C4-2B (cell line): ENCODE measurements at regions not wholly inside any gene's neighbourhood (a gene's known extent, or its start where the extent isn't known, plus 50 kb on each side); places are given as distances from the start of the nearest gene placed in this dataset.

Experiments used
- H3K27ac ChIP-seq: fragments of 450-650 bp; 2 replicates; pipeline ENCODE4 v1.5.1; 2017
- ZFX ChIP-seq: fragments of 450-650 bp; IDR thresholded peaks from 2 replicates; pipeline ENCODE4 v1.6.1; 2017
- TF ChIP-seq, protein P1 (sequence below): fragments of 450-650 bp; conservative IDR thresholded peaks from 2 replicates; pipeline ENCODE4 v1.5.1; 2017; ENCODE audit warnings: mild to moderate bottlenecking

GRCh38 chr2:129757366-129757914, 222.0 kb upstream of the RAB6C start:
- no peak overlapping the region for H3K27ac ChIP-seq
- TF ChIP-seq, protein P1, sequence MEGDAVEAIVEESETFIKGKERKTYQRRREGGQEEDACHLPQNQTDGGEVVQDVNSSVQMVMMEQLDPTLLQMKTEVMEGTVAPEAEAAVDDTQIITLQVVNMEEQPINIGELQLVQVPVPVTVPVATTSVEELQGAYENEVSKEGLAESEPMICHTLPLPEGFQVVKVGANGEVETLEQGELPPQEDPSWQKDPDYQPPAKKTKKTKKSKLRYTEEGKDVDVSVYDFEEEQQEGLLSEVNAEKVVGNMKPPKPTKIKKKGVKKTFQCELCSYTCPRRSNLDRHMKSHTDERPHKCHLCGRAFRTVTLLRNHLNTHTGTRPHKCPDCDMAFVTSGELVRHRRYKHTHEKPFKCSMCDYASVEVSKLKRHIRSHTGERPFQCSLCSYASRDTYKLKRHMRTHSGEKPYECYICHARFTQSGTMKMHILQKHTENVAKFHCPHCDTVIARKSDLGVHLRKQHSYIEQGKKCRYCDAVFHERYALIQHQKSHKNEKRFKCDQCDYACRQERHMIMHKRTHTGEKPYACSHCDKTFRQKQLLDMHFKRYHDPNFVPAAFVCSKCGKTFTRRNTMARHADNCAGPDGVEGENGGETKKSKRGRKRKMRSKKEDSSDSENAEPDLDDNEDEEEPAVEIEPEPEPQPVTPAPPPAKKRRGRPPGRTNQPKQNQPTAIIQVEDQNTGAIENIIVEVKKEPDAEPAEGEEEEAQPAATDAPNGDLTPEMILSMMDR: no peak
- no peak for TF ChIP-seq ZFX

DNA sequence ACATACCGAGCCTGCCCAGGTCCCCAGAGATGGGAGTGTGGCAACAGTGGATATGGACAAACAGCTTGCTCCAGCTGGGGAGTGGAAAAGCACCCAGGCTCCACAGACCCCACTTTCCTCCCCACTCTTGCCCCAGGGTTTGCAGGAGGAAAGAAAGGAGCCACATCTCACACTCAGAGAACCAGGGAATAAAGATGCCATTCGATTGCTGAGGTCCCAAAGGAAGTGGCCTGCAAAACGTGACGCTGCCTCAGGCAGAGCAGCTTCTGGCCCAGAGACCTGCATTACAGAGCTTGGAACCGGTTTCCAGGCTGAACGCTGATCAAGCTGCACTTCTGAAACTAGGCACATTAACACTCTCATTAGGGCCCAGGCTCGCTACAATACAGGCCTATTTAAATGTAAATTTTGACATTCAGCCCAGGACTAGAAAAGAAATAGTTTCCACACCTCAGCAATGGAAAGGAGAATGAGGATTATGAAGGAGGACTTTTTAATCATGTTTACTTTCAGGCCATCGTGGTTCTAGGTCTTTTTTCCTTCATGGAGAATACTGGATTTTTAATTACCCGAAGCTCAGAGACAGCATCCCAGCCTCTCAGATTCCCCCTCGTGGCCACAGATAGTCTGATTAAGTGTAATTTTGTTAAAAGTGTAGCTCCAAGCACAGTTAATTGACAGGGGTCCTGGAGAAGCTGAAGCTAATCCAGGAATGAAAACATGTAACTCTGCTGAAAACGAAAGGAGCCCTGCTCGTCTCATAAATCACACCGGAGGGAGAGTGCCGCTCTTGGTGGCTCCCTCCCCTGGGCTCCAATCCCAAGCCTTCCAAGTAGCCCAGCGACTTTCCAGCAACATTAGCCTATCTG, 221.3 kb upstream of the RAB6C start:
- no peak overlapping the region for H3K27ac ChIP-seq
- TF ChIP-seq ZFX: no peak
- TF ChIP-seq, protein P1: no peak

DNA sequence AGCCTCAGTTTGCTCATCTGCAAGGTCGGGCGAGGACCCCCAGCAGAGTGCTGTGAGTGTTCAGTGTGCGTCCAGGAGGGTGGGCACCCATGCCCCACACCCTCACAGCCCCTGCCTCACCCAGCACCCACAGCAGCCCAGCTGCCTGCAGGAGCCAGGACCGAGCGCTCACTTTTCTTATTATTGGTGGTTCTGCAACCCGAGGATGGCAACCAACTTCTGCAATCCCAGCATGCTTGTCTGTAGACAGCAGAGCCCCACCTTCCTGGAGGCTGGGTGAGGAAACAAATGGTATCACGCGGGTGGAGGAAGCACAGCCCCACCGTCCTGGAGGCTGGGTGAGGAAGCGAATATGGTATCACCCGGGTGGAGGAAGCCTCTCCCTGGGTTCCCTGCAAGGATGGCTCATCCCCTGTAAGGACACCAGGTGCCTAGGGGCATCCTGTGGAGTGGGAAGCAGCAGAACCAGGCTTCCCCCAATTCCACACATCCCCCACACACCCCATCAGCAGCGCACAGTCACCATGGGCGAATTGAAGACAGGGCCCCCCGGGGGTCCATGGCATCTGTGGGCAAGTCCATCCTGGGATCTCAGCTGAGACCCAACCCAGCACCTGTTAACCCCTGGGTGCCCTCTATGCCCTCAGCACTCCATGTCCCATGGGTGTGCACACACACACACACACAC, 220.5 kb upstream of the RAB6C start:
- TF ChIP-seq ZFX: no peak
- TF ChIP-seq, protein P1: no peak
- no peak overlapping the region for H3K27ac ChIP-seq

- TF ChIP-seq, protein P1: no peak
- TF ChIP-seq ZFX: no peak
Observed at GRCh38 chr2:129759472-129760010, 219.9 kb upstream of the RAB6C start.

DNA sequence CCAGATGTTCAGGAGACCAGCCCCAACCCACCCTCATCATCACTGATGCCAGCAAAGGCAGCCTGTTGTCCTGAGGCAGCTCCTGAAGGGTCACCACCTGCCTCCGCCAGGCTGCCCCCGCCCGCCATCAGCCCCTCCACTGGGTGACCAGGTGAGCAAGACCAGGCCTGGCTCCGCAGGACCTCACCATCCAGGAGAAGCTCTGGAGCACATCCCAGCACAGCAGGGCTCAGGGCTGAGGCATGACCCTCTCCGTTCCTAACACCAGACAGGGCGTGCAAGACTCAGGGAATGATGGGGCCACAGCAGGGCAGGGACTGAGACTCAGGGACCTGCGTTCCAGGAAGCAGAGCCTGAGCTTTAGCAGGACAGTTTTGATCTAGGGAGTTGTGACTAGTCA, 218.8 kb upstream of the RAB6C start:
- H3K27ac ChIP-seq: no peak overlapping the region
- no peak for TF ChIP-seq ZFX
- TF ChIP-seq, protein P1: no peak

More at GRCh38 chr2:129759472-129760010, 219.9 kb upstream of the RAB6C start:
- H3K27ac ChIP-seq: no peak overlapping the region

GRCh38 chr2:129761569-129762021, 217.9 kb upstream of the RAB6C start:
- TF ChIP-seq, protein P1: no peak
- TF ChIP-seq ZFX: no peak
- H3K27ac ChIP-seq: no peak overlapping the region
